ENCODE measurements at regions not wholly inside any gene's neighbourhood (a gene's known extent, or its start where the extent isn't known, plus 50 kb on each side); places are given as distances from the start of the nearest gene placed in this dataset.

DNA sequence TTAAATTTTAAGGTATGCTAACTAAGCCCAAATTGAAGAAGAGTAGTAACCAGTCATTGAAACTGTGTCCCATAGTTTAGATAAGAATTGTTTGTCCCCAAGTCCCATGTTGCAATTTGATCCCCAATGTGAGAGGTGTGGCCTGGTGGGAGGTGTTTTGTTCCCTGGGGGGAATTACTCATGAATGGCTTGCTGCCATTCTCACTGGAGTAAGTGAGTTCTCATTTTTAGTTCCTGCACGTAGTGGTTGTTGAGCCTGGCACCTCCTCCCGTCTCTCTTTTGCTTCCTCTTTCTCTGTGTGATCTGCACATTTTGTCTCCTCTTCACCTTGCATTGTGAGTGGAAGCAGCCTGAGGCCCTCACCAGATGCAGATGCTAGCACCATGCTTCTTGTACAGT is 1271.0 kb downstream of the NSUN3 start:
- Histone ChIP-seq H3K27me3 (ENCODE audit: control insufficient read depth in 2 of 2, insufficient read depth in 2 of 2, low read length in 2 of 2) (no peaks in the 10 kb centered on the region), H3K4me1 (replicated peaks in 1 of 2; ENCODE audit: control insufficient read depth in 2 of 2, insufficient read depth in 2 of 2, low read length in 2 of 2) (no peaks in the 10 kb centered on the region), H3K36me3 (ENCODE audit: control insufficient read depth, insufficient read depth, low read length) (no peaks in the 10 kb centered on the region), H3K9ac (ENCODE audit: insufficient read depth in 1 of 2, low read depth in 2 of 2, low read length in 2 of 2) (no peak overlapping the region), H3K4me2 (ENCODE audit: insufficient read depth, low read length) (no peak overlapping the region), H3K9me1 (ENCODE audit: control insufficient read depth, insufficient read depth, low read length) (no peaks in the 10 kb centered on the region), H3K9me3 (replicated peaks; ENCODE audit: control insufficient read depth, insufficient read depth, low read depth, low read length) (no peaks in the 10 kb centered on the region), H4K20me1 (replicated peaks; ENCODE audit: control insufficient read depth, insufficient read depth, low read length) (no peaks in the 10 kb centered on the region), H2AFZ (ENCODE audit: low read depth, low read length) (no peak overlapping the region), H3K27ac (ENCODE audit: extremely low read depth, low read depth, low read length) (no peak overlapping the region), H3K4me3 (no peak overlapping the region), H3K79me2 (ENCODE audit: control insufficient read depth, insufficient read depth, low read length) (no peaks in the 10 kb centered on the region)
- ATAC-seq (no peak), FAIRE-seq (no peak), DNase-seq (ENCODE audit: extremely low read depth in 1 of 4, low spot score in 3 of 4) (no peak)
- TF ChIP-seq PHF21A (IDR thresholded peaks at IDR 0.05; ENCODE audit: borderline replicate concordance, low read depth) = no peak
- TF ChIP-seq, protein P1, sequence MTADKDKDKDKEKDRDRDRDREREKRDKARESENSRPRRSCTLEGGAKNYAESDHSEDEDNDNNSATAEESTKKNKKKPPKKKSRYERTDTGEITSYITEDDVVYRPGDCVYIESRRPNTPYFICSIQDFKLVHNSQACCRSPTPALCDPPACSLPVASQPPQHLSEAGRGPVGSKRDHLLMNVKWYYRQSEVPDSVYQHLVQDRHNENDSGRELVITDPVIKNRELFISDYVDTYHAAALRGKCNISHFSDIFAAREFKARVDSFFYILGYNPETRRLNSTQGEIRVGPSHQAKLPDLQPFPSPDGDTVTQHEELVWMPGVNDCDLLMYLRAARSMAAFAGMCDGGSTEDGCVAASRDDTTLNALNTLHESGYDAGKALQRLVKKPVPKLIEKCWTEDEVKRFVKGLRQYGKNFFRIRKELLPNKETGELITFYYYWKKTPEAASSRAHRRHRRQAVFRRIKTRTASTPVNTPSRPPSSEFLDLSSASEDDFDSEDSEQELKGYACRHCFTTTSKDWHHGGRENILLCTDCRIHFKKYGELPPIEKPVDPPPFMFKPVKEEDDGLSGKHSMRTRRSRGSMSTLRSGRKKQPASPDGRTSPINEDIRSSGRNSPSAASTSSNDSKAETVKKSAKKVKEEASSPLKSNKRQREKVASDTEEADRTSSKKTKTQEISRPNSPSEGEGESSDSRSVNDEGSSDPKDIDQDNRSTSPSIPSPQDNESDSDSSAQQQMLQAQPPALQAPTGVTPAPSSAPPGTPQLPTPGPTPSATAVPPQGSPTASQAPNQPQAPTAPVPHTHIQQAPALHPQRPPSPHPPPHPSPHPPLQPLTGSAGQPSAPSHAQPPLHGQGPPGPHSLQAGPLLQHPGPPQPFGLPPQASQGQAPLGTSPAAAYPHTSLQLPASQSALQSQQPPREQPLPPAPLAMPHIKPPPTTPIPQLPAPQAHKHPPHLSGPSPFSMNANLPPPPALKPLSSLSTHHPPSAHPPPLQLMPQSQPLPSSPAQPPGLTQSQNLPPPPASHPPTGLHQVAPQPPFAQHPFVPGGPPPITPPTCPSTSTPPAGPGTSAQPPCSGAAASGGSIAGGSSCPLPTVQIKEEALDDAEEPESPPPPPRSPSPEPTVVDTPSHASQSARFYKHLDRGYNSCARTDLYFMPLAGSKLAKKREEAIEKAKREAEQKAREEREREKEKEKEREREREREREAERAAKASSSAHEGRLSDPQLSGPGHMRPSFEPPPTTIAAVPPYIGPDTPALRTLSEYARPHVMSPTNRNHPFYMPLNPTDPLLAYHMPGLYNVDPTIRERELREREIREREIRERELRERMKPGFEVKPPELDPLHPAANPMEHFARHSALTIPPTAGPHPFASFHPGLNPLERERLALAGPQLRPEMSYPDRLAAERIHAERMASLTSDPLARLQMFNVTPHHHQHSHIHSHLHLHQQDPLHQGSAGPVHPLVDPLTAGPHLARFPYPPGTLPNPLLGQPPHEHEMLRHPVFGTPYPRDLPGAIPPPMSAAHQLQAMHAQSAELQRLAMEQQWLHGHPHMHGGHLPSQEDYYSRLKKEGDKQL (CRISPR knock-in tag; IDR thresholded peaks at IDR 0.05; ENCODE audit: borderline replicate concordance) = no peak
- TF ChIP-seq, protein P2, sequence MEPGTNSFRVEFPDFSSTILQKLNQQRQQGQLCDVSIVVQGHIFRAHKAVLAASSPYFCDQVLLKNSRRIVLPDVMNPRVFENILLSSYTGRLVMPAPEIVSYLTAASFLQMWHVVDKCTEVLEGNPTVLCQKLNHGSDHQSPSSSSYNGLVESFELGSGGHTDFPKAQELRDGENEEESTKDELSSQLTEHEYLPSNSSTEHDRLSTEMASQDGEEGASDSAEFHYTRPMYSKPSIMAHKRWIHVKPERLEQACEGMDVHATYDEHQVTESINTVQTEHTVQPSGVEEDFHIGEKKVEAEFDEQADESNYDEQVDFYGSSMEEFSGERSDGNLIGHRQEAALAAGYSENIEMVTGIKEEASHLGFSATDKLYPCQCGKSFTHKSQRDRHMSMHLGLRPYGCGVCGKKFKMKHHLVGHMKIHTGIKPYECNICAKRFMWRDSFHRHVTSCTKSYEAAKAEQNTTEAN (CRISPR knock-in tag; IDR thresholded peaks at IDR 0.05) = no peak
- TF ChIP-seq PTBP1 (IDR thresholded peaks at IDR 0.05; ENCODE audit: low read depth, low read length) = no peak
- TF ChIP-seq ERF (CRISPR knock-in tag; IDR thresholded peaks at IDR 0.05) = no peak
- TF ChIP-seq DNMT1 (IDR thresholded peaks at IDR 0.05) = no peak
- no peak for TF ChIP-seq ZEB2 (IDR thresholded peaks at IDR 0.05)
- TF ChIP-seq L3MBTL2 (IDR thresholded peaks at IDR 0.05) = no peak
- TF ChIP-seq STAG1 (CRISPR knock-in tag; IDR thresholded peaks at IDR 0.05; ENCODE audit: borderline replicate concordance) = no peak
- no TSS peak for BruUV-seq (replicated peaks)
- POLR2A ChIA-PET = no interaction called here
- WGBS (ENCODE audit: insufficient coverage, low coverage, missing lambda C conversion rate) = no CpG with 5 or more reads among the region's 2 CpGs
- in situ Hi-C loops (cut with MboI) = no loop called here
- CTCF ChIA-PET (ENCODE audit: low intra/inter-chr PET ratio) = no interaction called here
- intact Hi-C loops (cut with micrococcal nuclease) = no loop called here

All from K562 (cell line).